IMR-90 (cell line): ENCODE measurements at regions not wholly inside any gene's neighbourhood (a gene's known extent, or its start where the extent isn't known, plus 50 kb on each side); places are given as distances from the start of the nearest gene placed in this dataset.

Source experiments
- ATAC-seq: fragments of 200-7000 bp; cut with Tn5 transposase; 2 replicates; pipeline ENCODE4 v1.9.1; 2020; ENCODE audit warnings: low read depth, mild to moderate bottlenecking, moderate library complexity
- BruUV-seq: library from RNA; stranded (reverse); fragments of 400-500 nt; replicated peaks from 2 replicates; lab custom pipeline; 2021; lab: Mats Ljungman, UMichigan
- CTCF ChIA-PET: fragments of 300-600 bp; formaldehyde crosslinking; extraction: SDS; loops from one replicate; lab custom pipeline; 2021; ENCODE audit warnings: antibody characterized with exemption; lab: Yijun Ruan, JAX
- POLR2A ChIA-PET: fragments of 300-600 bp; sonication (Branson Sonifier 250); formaldehyde crosslinking; loops from one replicate; lab custom pipeline; 2022; ENCODE audit warnings: antibody characterized with exemption; ENCODE audit not compliant: unreplicated experiment; lab: Charles Lee
- DNase-seq: peaks from one replicate; pipeline ENCODE4 v3.0.0; 2013
- H2AFZ ChIP-seq: replicated peaks from 2 replicates; pipeline ENCODE3; 2013; ENCODE audit warnings: low read length, mild to moderate bottlenecking; ENCODE audit not compliant: poor library complexity
- H2AK5ac ChIP-seq: 2 replicates; pipeline ENCODE4 v1.6.1; 2013; ENCODE audit warnings: low read depth, low read length, inconsistent platforms
- H2AK9ac ChIP-seq: replicated peaks from 2 replicates; pipeline ENCODE3; 2013; ENCODE audit warnings: mild to moderate bottlenecking, low read depth, low read length, moderate library complexity; ENCODE audit not compliant: poor library complexity
- H2BK120ac ChIP-seq: 2 replicates; pipeline ENCODE4 v1.6.1; 2013; ENCODE audit warnings: low read depth, low read length, inconsistent platforms
- H2BK15ac ChIP-seq: 3 replicates; pipeline ENCODE4 v1.6.1; 2013; ENCODE audit warnings: low read depth, low read length, inconsistent platforms
- H2BK20ac ChIP-seq: 2 replicates; pipeline ENCODE4 v1.6.1; 2013; ENCODE audit warnings: low read depth, mild to moderate bottlenecking, inconsistent platforms, low read length, moderate library complexity
- H2BK5ac ChIP-seq: 2 replicates; pipeline ENCODE4 v1.6.1; 2013; ENCODE audit warnings: mild to moderate bottlenecking, low read depth, low read length, inconsistent platforms; ENCODE audit not compliant: poor library complexity, severe bottlenecking
- H3K14ac ChIP-seq: replicated peaks from 2 replicates; pipeline ENCODE4 v1.6.1; 2013; ENCODE audit warnings: low read depth, low read length, inconsistent platforms
- H3K18ac ChIP-seq: 2 replicates; pipeline ENCODE4 v1.6.1; 2013; ENCODE audit warnings: low read depth, low read length, control low read depth
- H3K23ac ChIP-seq: 2 replicates; pipeline ENCODE4 v1.6.1; 2013; ENCODE audit warnings: low read depth, low read length, inconsistent platforms
- H3K27ac ChIP-seq: 2 replicates; pipeline ENCODE4 v1.5.1; 2013; ENCODE audit warnings: mild to moderate bottlenecking, control low read depth, low read length; ENCODE audit not compliant: insufficient read depth
- H3K27me3 ChIP-seq: 2 replicates; pipeline ENCODE4 v1.6.1; 2013; ENCODE audit warnings: low read length; ENCODE audit not compliant: control insufficient read depth, insufficient read depth
- H3K36me3 ChIP-seq: 2 replicates; pipeline ENCODE4 v1.6.1; 2013; ENCODE audit warnings: low read length, mixed read lengths; ENCODE audit not compliant: control insufficient read depth, insufficient read depth
- H3K4ac ChIP-seq: 2 replicates; pipeline ENCODE4 v1.6.1; 2013; ENCODE audit warnings: low read depth, low read length, inconsistent platforms
- H3K4me1 ChIP-seq: 2 replicates; pipeline ENCODE4 v1.6.1; 2013; ENCODE audit warnings: low read length, mixed read lengths; ENCODE audit not compliant: control insufficient read depth, insufficient read depth
- H3K4me2 ChIP-seq: 2 replicates; pipeline ENCODE4 v1.6.1; 2013; ENCODE audit warnings: low read depth, mild to moderate bottlenecking, control low read depth, low read length, moderate library complexity
- H3K4me3 ChIP-seq: 2 replicates; pipeline ENCODE4 v1.5.1; 2013; ENCODE audit warnings: low read depth, mild to moderate bottlenecking, control low read depth, low read length, moderate library complexity; ENCODE audit not compliant: insufficient read depth
- H3K56ac ChIP-seq: 2 replicates; pipeline ENCODE4 v1.6.1; 2013; ENCODE audit warnings: low read length, inconsistent platforms; ENCODE audit not compliant: insufficient read depth; ENCODE audit errors: extremely low read depth
- H3K79me1 ChIP-seq, 2 experiments: 2 replicates each; pipeline ENCODE4 v1.6.1; 2013; ENCODE audit warnings: low read length in 2 of 2, inconsistent platforms in 1 of 2, low read depth in 1 of 2
- H3K9ac ChIP-seq: 2 replicates; pipeline ENCODE4 v1.6.1; 2013; ENCODE audit warnings: low read depth, low read length, control low read depth
- H3K9me1 ChIP-seq: 2 replicates; pipeline ENCODE4 v1.6.1; 2013; ENCODE audit warnings: low read length, inconsistent platforms; ENCODE audit not compliant: insufficient read depth
- H3K9me3 ChIP-seq: 2 replicates; pipeline ENCODE4 v1.6.1; 2013; ENCODE audit warnings: low read length; ENCODE audit not compliant: control insufficient read depth, insufficient read depth
- H4K20me1 ChIP-seq: 2 replicates; pipeline ENCODE4 v1.6.1; 2013; ENCODE audit warnings: low read length, inconsistent platforms; ENCODE audit not compliant: insufficient read depth
- H4K5ac ChIP-seq: 2 replicates; pipeline ENCODE4 v1.6.1; 2013; ENCODE audit warnings: mild to moderate bottlenecking, low read depth, low read length, control low read depth
- H4K8ac ChIP-seq, 2 experiments: 2 replicates each; pipeline ENCODE4 v1.6.1; 2013; ENCODE audit warnings: low read depth in 2 of 2, low read length in 2 of 2, control low read depth in 1 of 2, inconsistent platforms in 1 of 2
- H4K91ac ChIP-seq: 2 replicates; pipeline ENCODE4 v1.6.1; 2013; ENCODE audit warnings: low read depth, low read length, inconsistent platforms; ENCODE audit not compliant: insufficient read depth
- CEBPB ChIP-seq: IDR thresholded peaks from 2 replicates; pipeline ENCODE4 v1.6.1; 2012; ENCODE audit warnings: low read depth, low read length, improper control_type of control experiment
- CTCF ChIP-seq: conservative IDR thresholded peaks from 2 replicates; pipeline ENCODE4 v1.5.1; 2012; ENCODE audit warnings: mild to moderate bottlenecking, low read depth, low read length, improper control_type of control experiment
- ELK1 ChIP-seq: fragments of 150-350 bp; IDR thresholded peaks from 2 replicates; pipeline ENCODE4 v1.6.1; 2016; ENCODE audit warnings: low read depth, mild to moderate bottlenecking, low read length, moderate library complexity, borderline replicate concordance
- FOS ChIP-seq: fragments of 150-350 bp; IDR thresholded peaks from 2 replicates; pipeline ENCODE4 v1.6.1; 2016; ENCODE audit warnings: low read depth, low read length
- MAFK ChIP-seq: IDR thresholded peaks from 2 replicates; pipeline ENCODE4 v1.6.1; 2012; ENCODE audit warnings: low read depth, low read length, improper control_type of control experiment
- MXI1 ChIP-seq: IDR thresholded peaks from 2 replicates; pipeline ENCODE4 v1.6.1; 2012; ENCODE audit warnings: low read depth, mild to moderate bottlenecking, low read length, moderate library complexity, borderline replicate concordance
- POLR2A ChIP-seq: IDR thresholded peaks from 2 replicates; pipeline ENCODE4 v1.6.1; 2012; ENCODE audit warnings: mild to moderate bottlenecking, low read depth, low read length
- RFX5 ChIP-seq: IDR thresholded peaks from 2 replicates; pipeline ENCODE4 v1.8.0; 2012; ENCODE audit warnings: low read depth, mild to moderate bottlenecking, low read length, moderate library complexity
- SMC3 ChIP-seq: fragments of 150-350 bp; IDR thresholded peaks from 2 replicates; pipeline ENCODE4 v1.6.1; 2016; ENCODE audit warnings: low read depth, mild to moderate bottlenecking, antibody characterized with exemption, low read length, moderate library complexity
- USF2 ChIP-seq: fragments of 150-350 bp; IDR thresholded peaks from 2 replicates; pipeline ENCODE4 v1.6.1; 2017; ENCODE audit warnings: mild to moderate bottlenecking, antibody characterized with exemption, low read length, low read depth
- WGBS, 2 experiments: methylation state at CpG; one replicate each; pipeline versions ENCODE4 v1.1.5 to v1.1.7; 2013; ENCODE audit warnings: missing lambda C conversion rate in 2 of 2; ENCODE audit not compliant: insufficient read length in 1 of 2; ENCODE audit errors: extremely low coverage in 2 of 2; 5-methylcytosine and 5-hydroxymethylcytosine counted together
- dilution Hi-C: fragments of 300-500 bp; cut with HindIII; formaldehyde crosslinking; loops from one replicate; pipeline ENCODE4 v1.14.3; 2018; ENCODE audit warnings: low sequenced_read_pairs; ENCODE audit not compliant: unreplicated experiment
- in situ Hi-C: fragments of 300-500 bp; cut with MboI; formaldehyde crosslinking; loops from 3 replicates; pipeline ENCODE4 v1.14.3; 2019; ENCODE audit warnings: low sequenced_read_pairs, inconsistent platforms, mixed read lengths
- intact Hi-C: fragments of 100-400 bp; cut with micrococcal nuclease; formaldehyde crosslinking; loops from 2 replicates; pipeline ENCODE4 v1.10.0; 2022

GRCh38 chr3:180351601-180352000, 250.4 kb upstream of the TTC14 start:
- no peak for DNase-seq
- intact Hi-C loops, result no loop called here

More at GRCh38 chr3:180351601-180352000, 250.4 kb upstream of the TTC14 start:
- Histone ChIP-seq H2AFZ (no peak overlapping the region), H3K9me1 (no peaks in the 10 kb centered on the region), H3K4me2 (no peak overlapping the region), H3K4me1 (no peaks in the 10 kb centered on the region), H3K9ac (no peak overlapping the region), H3K56ac (no peak overlapping the region), H2BK20ac (no peak overlapping the region), H3K18ac (no peak overlapping the region), H3K14ac (no peak overlapping the region), H4K91ac (no peak overlapping the region), H4K8ac (no peak overlapping the region), H3K23ac (no peak overlapping the region), H3K4me3 (no peak overlapping the region), H4K5ac (no peak overlapping the region), H2BK5ac (no peak overlapping the region), H4K20me1 (no peaks in the 10 kb centered on the region), H2BK120ac (no peak overlapping the region), H2AK9ac (no peak overlapping the region), H2AK5ac (no peak overlapping the region), H3K27me3 (no peaks in the 10 kb centered on the region), H3K4ac (no peak overlapping the region), H3K79me1 (no peaks in the 10 kb centered on the region), H3K36me3 (no peaks in the 10 kb centered on the region), H3K9me3 (no peaks in the 10 kb centered on the region), H3K27ac (no peak overlapping the region), H2BK15ac (no peak overlapping the region)
- no peak for ATAC-seq
- POLR2A ChIA-PET, result no interaction called here
- WGBS, 2 experiments, result no CpG with 5 or more reads among the region's 3 CpGs
- in situ Hi-C loops (no loop called here), dilution Hi-C loops (no loop called here)
- TF ChIP-seq POLR2A, result no peak
- TF ChIP-seq CEBPB, result no peak
- TF ChIP-seq ELK1, result no peak
- no peak for TF ChIP-seq CTCF
- no peak for TF ChIP-seq FOS
- TF ChIP-seq USF2, result no peak
- no peak for TF ChIP-seq MAFK
- no peak for TF ChIP-seq MXI1
- TF ChIP-seq RFX5, result no peak
- TF ChIP-seq SMC3, result no peak
- CTCF ChIA-PET, result no interaction called here
- BruUV-seq, result no TSS peak
